ELF-1 (cell line): ENCODE measurements at regions not wholly inside any gene's neighbourhood (a gene's known extent, or its start where the extent isn't known, plus 50 kb on each side); places are given as distances from the start of the nearest gene placed in this dataset.

Source experiments
- DNase-seq: peaks from one replicate; pipeline ENCODE4 v3.0.0-alpha.2; 2016; ENCODE audit warnings: low read depth, low spot score

DNA sequence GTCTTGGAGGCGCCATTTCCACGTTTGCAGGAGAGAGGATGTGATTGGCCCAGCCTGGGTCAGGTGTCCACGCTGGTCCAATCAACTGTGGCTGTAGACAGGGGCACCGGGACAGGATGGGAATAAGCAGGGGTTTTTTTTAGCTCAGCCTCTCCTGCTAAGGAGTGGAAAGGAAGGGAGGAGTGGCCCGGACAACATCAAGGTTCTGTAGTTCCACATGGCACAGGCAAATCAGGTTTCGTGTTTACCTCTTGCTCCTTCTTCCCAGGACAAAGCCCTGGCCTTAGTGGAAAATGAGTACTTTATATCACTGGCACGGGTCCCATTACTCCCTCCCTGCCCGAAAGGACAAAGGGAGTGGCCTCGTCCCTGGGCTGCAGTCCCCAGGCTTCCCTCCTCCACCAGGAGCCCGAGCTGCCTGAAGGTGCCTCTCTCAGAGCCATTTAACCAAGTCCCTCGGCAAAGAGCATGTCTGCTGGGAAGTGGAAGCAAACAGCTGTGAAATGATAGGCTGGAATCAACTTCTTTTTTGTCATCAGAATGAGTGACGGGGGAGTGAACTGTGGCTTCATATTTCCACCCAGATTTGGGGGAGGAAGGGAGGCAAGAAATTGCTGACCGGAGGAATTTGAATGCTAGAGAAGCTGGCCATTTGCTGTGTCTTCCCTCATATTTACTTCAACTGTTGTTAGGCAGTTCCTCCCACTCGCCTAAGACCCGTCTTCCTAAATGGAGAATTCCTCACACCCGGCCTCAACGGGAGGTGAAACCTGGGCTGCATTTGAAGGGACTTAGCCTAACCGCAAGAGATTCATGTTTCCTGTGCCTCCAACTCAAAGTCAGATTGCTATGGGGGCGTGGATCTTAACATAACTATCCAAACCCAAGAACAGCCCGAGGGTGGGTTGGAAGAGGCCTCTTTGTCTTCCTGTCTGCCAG, 84.9 kb upstream of the SLC44A3 start:
- DNase-seq: peak; percentile 93

DNA sequence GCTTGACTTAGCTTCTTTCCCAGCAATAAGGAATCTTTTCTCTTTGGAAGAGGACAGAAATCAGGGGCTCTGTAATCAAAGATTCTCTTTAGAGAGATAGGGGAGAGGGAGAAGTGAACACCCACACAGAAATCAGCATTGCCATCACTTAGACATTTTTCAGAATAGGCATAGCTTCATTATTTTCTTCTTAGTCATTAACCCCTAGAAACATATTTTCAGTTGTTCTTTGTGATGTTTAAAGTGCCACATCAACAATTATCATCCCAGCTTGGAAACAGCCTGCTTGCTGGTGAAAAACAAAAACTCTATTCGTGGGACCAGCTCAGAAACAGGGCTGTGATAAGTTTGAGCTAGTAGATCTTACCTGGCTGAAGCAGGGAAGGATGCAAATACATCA, 88.3 kb upstream of the SLC44A3 start:
- DNase-seq: no peak

GRCh38 chr1:94730450-94730849, 89.7 kb upstream of the SLC44A3 start:
- no peak for DNase-seq

DNA sequence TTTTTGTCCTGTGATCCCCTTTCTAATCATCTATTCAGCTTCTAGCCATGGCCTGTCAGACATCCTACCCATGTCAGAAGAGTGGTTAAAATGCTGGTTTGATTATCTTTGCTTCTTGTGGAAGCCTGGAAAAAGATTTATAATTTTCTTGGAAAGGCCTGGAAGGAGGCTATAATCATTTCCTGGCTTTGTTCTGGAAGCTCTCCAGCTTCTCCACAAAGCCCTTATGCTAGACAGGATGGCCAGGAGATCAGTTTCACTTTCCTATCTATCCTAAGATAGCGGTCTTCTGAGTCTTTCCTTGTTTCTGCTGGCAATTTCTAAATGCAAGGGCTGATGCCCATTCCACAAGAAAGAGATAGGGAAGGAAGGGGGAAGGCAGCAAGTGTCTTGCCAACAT, 90.9 kb upstream of the SLC44A3 start:
- DNase-seq: no peak

GRCh38 chr1:94727846-94728715, 92.1 kb upstream of the SLC44A3 start:
- no peak for DNase-seq

DNA sequence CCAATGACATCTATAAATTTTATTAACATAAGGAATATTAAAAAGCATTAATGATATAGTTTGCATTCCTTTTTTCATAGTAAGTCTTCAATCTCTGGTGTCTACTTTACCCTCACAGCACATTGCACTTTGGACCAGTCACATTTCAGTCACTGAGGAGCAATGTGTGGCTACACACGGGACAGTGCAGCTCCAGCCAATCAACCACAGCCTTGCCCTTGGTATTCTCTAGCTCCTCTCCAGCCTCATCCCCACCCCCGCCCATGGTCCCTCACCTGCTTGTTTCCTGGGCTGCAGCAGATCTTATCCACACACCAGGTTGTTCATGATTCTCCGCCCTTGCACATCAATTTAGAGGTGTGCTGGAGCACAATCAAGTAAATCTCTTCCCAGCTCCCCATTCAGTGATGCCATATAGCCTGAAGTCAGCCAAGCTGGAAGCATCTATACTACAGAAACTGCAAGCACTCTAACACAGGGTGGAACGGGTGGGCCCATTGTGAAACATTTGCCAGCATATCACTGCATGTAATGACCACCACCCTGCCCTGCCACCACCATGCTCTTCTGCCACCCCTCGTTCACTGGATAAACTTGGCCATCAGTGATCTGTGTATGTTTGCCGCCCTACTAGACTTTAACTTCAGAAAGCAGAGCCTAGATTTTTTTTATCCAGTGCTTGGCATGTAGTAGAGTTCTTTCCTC, 93.0 kb upstream of the SLC44A3 start:
- no peak for DNase-seq

DNA sequence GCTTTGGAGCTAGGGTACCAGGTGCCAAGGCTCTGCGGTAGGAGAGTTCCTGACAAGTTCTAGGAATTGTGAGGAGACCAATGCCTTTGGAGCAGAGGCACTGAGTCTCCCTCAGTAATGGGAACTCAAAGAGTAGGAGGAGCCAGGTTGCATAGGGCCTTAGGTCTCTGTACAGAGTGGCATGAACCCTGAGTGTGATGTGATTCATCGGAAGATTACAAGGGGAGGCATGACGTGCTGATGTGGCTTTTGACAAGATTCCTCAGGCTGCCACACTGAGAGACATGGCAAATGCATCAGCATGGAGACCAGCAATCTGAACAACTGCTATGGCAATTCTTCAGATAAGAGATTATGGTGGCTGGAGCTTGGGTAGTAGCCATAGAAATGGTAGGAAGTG, 94.6 kb upstream of the SLC44A3 start:
- DNase-seq: no peak

DNA sequence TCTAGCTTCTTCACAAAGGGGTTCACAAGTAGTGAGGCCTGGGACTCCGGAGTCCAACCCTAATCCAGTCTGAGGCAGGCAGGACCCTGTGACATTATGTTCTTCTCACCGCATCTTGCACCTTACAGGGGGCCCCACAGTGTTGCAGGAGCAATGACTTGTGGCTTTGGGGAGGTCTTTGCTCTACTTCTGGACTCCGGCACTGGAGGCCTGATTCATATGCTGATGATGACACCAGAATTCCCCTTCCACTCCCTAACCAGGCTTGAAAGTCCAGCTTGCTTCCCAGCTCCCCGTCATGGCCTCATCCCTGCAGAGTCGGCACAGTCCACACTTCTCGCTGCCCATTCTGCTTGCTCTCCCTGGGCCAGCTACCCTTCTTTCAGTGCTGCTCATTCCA, 96.3 kb upstream of the SLC44A3 start:
- no peak for DNase-seq

DNA sequence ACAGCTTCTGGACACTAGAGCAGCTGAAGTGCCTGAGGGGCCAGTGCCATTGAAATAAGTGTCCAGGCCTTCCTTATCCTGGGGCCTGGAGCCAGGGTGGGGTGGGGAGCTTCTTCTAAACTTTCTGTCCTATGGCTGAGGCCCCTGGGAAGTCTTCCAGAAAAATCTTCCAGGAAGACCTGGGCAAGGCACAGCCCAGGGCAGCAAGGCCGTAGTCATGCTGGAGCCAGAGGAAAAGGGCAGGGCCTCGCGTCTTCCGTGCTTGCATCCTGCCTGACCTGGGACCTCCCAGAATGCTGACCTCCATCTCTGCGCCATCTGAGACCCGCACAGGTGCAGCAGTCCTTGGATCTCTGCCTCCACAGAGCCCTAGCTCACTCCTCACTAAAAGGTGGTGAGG, 96.7 kb upstream of the SLC44A3 start:
- DNase-seq: no peak

DNA sequence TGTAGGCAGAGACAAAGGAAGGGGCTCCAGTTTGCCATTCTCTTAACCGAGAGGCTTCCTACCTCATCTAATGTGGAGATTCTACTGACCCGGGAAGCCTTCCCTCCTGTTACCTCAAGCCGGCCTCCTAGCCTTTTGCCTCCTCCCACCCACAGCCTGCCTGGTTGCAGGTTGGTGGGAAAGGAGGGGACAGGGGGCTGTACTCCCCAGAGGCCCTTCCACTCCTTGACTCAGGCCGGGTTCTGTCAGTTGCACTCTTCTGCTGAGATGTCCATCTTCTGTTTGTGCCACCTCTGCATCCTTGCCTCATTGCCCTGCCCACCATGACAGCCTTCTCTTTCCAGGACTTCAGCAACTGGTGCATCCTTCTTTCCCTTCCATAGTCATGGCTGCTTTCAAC, 98.0 kb upstream of the SLC44A3 start:
- DNase-seq: no peak

DNA sequence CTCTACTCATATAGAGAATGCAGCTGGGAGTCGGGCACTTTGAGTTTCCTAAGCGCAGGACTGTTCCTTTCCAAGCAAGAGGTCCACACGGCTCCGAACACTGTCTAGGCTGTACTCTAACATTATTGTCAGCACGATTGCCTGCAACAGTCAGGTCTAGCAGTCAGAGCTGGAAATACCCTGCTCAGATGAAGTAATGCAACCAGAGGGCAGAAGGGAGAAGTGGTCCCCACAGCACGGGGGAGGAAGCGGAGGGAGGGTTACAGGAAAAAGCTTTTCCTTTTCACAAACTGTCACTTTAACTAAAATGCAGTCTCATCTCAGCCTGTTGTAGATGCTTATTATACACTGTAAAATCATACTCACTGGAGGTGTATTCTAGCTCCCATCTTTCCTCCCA, 98.9 kb upstream of the SLC44A3 start:
- no peak for DNase-seq

DNA sequence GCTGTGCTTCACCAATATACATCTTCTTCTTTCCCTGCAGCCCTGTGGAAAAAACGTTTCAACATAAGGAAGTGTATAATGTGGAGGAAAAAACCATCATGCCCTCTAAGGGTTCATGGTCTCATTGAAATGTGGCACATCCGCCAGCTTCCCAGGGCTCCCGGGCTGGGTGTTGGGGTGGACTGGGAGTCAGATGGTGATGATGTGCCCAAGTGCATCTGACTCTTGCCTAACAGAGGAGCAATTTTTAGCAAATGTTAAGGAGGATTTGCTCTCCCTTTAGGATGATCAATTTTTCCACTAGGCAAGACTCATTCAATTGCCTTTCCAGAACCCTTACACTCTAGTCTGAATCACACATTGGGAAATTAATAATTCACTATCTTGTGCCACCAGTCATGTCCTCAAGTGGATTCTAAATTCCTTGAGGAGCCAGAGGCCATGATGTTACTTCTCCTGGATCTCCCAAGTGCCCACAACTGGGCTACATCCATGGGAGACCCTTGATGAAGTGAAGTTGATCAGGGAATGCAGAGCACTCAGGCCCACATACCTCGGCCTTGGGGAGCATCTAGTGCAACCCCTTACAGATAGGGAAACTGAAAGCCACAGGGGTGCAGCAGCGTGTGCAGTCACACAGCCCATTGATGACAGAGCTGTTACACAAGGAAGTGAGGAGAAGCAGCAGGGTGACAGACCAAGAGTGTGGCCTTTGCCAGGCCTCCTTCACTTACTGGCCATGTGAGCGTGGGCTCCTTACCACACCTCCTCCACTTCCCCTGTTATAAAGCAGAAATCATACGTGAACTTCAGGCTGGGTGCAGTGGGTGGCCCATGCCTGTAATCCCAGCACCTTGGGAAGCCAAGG, 100.0 kb upstream of the SLC44A3 start:
- DNase-seq: no peak

DNA sequence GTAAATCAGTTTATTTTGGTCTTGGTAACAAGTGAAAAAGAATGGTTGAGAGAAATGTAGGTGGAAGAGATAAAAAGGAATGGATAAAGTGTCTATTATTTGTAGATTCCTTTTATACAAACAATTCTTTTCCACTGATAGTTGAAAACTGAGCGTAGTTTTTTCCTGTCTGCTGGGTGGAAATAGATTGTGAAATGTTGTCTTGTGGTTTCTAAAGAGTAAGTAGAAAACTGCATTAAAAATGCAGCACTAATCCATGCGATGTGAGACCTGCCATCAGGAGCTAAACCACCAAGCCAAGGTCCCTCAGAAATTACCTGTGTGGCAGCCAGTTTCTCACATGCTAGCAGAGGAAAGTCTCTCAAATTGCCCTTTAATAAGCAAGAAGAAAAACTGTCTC, 103.2 kb upstream of the SLC44A3 start:
- DNase-seq: no peak

DNA sequence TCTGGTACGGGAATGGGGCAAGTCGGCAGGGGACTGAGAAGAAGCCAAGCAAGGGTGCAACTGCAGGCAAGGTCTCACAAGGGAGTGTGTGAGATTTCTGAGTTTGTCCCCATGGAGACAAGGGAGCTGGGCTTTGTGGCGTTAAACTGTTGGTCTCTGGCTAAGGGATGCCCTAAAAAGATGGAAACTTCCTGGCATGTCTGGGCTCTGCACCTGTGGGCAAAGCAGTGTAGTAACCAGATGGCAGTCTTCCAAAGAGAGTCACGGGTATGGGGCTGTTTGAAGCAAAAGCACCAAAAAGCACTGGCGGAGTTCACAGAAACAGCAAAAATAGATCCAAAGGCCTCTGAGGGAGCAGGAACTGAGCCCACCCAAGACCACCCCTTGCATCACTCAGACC, 104.8 kb upstream of the SLC44A3 start:
- no peak for DNase-seq

- no peak for DNase-seq
Observed at GRCh38 chr1:94714552-94714951, 105.6 kb upstream of the SLC44A3 start.

DNA sequence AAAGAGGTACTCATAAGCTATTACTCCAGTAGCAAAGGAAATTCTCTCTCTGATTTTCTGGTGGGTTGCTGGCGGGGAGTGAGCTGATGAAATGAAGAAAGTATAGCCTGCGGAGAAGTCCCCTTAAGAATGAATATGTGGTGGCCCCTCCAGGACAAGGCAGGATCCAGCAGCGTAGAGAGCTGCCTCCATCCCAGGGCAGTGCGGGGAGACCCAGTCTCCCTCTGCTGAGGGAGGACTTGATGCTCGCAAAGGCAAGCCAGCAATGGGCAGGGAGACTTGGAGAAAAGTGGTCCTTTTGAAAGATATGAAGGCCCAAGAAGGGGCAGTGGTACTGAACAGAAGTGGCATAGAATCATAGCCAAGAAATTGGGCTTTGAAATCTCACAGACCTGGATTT, 106.0 kb upstream of the SLC44A3 start:
- DNase-seq: no peak

GRCh38 chr1:94713472-94714141, 106.5 kb upstream of the SLC44A3 start:
- peak; percentile 63 for DNase-seq

GRCh38 chr1:94709891-94710581, 110.1 kb upstream of the SLC44A3 start:
- no peak for DNase-seq

- no peak for DNase-seq
Observed at GRCh38 chr1:94708811-94709210, 111.3 kb upstream of the SLC44A3 start.

DNA sequence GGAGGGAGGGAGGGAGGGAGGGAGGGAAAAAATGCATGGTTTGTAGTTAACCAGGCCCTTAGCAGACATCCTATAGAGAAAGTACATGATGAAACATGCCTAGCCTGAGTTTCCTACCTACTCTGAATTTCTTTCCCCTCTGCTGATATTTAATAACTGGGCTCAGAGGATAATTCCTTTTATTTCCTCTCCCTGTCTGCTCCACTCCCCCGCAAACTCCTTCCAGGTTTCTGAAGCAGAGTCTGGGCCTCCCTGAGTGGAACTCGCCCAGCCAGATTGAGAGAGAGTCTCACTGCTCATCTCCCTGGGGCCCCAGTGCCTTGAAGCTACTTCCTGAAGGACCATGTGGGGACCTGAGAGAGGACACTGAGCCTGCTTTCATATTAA, 111.9 kb upstream of the SLC44A3 start:
- DNase-seq: no peak
